ENCODE measurements at regions not wholly inside any gene's neighbourhood (a gene's known extent, or its start where the extent isn't known, plus 50 kb on each side); places are given as distances from the start of the nearest gene placed in this dataset.
A peak's percentile ranks its signal among the peaks of the same experiment; 100 is the strongest.

GRCh38 chr4:128480945-128481344, 193.3 kb upstream of the PGRMC2 start:
- no peak for DNase-seq

- DNase-seq: no peak
Observed at GRCh38 chr4:128477540-128477939, 189.9 kb upstream of the PGRMC2 start.

GRCh38 chr4:128475597-128475996, 188.0 kb upstream of the PGRMC2 start:
- DNase-seq: no peak

- no peak for DNase-seq
Observed at GRCh38 chr4:128471576-128471975, 184.0 kb upstream of the PGRMC2 start.

- DNase-seq: no peak
Observed at GRCh38 chr4:128470492-128471053, 183.0 kb upstream of the PGRMC2 start.

GRCh38 chr4:128468123-128468989, 180.7 kb upstream of the PGRMC2 start:
- no peak for DNase-seq

GRCh38 chr4:128465523-128465922, 177.9 kb upstream of the PGRMC2 start:
- DNase-seq: no peak

- no peak for DNase-seq
Observed at GRCh38 chr4:128463006-128463405, 175.4 kb upstream of the PGRMC2 start.

- DNase-seq: no peak
Observed at GRCh38 chr4:128462103-128462783, 174.6 kb upstream of the PGRMC2 start.

- no peak for DNase-seq
Observed at GRCh38 chr4:128461291-128462102, 173.9 kb upstream of the PGRMC2 start.

- no peak for DNase-seq
Observed at GRCh38 chr4:128459547-128459946, 171.9 kb upstream of the PGRMC2 start.

- DNase-seq: no peak
Observed at GRCh38 chr4:128458816-128459215, 171.2 kb upstream of the PGRMC2 start.

- DNase-seq: no peak
Observed at GRCh38 chr4:128457726-128458125, 170.1 kb upstream of the PGRMC2 start.

GRCh38 chr4:128456171-128456570, 168.6 kb upstream of the PGRMC2 start:
- DNase-seq: no peak

GRCh38 chr4:128455480-128455879, 167.9 kb upstream of the PGRMC2 start:
- no peak for DNase-seq

GRCh38 chr4:128454881-128455280, 167.3 kb upstream of the PGRMC2 start:
- DNase-seq: no peak

- peak; percentile 57 for DNase-seq
Observed at GRCh38 chr4:128454281-128454871, 166.8 kb upstream of the PGRMC2 start.

GRCh38 chr4:128452415-128452814, 164.8 kb upstream of the PGRMC2 start:
- DNase-seq: no peak

- DNase-seq: no peak
Observed at GRCh38 chr4:128451270-128451905, 163.8 kb upstream of the PGRMC2 start.

GRCh38 chr4:128450326-128451120, 162.9 kb upstream of the PGRMC2 start:
- no peak for DNase-seq

GRCh38 chr4:128449251-128449650, 161.6 kb upstream of the PGRMC2 start:
- DNase-seq: no peak
